ENCODE measurements at regions not wholly inside any gene's neighbourhood (a gene's known extent, or its start where the extent isn't known, plus 50 kb on each side); places are given as distances from the start of the nearest gene placed in this dataset.

GRCh38 chr4:11019451-11020240 lies 335.1 kb upstream of the CLNK start:
- H3K4me1 ChIP-seq (ENCODE audit: insufficient read depth, insufficient read length), result no peaks in the 10 kb centered on the region
- no peak for DNase-seq (ENCODE audit: low read depth, low spot score)
- H3K4me3 ChIP-seq (ENCODE audit: insufficient read length, low read depth), result no peak overlapping the region
- no peaks in the 10 kb centered on the region for H3K36me3 ChIP-seq (ENCODE audit: insufficient read depth, insufficient read length, low read length)
- no peaks in the 10 kb centered on the region for H3K27me3 ChIP-seq (ENCODE audit: insufficient read depth, insufficient read length)
- H3K9ac ChIP-seq (ENCODE audit: insufficient read length, low read depth), result no peak overlapping the region
- no peaks in the 10 kb centered on the region for H3K9me3 ChIP-seq (ENCODE audit: insufficient read depth, low read length)
- no peak for TF ChIP-seq YY1 (IDR thresholded peaks at IDR 0.05; ENCODE audit: insufficient read depth, insufficient read length)
- no peak for TF ChIP-seq SUZ12 (IDR thresholded peaks at IDR 0.05; ENCODE audit: extremely low read depth, insufficient read depth, insufficient read length)
- TF ChIP-seq ZNF274 (IDR thresholded peaks at IDR 0.05; ENCODE audit: low read depth, low read length), result no peak

GRCh38 chr4:11014199-11014598 lies 329.6 kb upstream of the CLNK start:
- no peaks in the 10 kb centered on the region for H3K36me3 ChIP-seq (ENCODE audit: insufficient read depth, insufficient read length, low read length)
- no peaks in the 10 kb centered on the region for H3K9me3 ChIP-seq (ENCODE audit: insufficient read depth, low read length)
- DNase-seq (ENCODE audit: low read depth, low spot score), result no peak
- H3K4me3 ChIP-seq (ENCODE audit: insufficient read length, low read depth), result no peak overlapping the region
- no peaks in the 10 kb centered on the region for H3K27me3 ChIP-seq (ENCODE audit: insufficient read depth, insufficient read length)
- H3K9ac ChIP-seq (ENCODE audit: insufficient read length, low read depth), result no peak overlapping the region
- H3K4me1 ChIP-seq (ENCODE audit: insufficient read depth, insufficient read length), result no peaks in the 10 kb centered on the region
- TF ChIP-seq ZNF274 (IDR thresholded peaks at IDR 0.05; ENCODE audit: low read depth, low read length), result no peak
- no peak for TF ChIP-seq SUZ12 (IDR thresholded peaks at IDR 0.05; ENCODE audit: extremely low read depth, insufficient read depth, insufficient read length)
- no peak for TF ChIP-seq YY1 (IDR thresholded peaks at IDR 0.05; ENCODE audit: insufficient read depth, insufficient read length)

GRCh38 chr4:11013094-11013664 lies 328.6 kb upstream of the CLNK start:
- no peaks in the 10 kb centered on the region for H3K9me3 ChIP-seq (ENCODE audit: insufficient read depth, low read length)
- no peak for DNase-seq (ENCODE audit: low read depth, low spot score)
- H3K4me1 ChIP-seq (ENCODE audit: insufficient read depth, insufficient read length), result no peaks in the 10 kb centered on the region
- no peaks in the 10 kb centered on the region for H3K27me3 ChIP-seq (ENCODE audit: insufficient read depth, insufficient read length)
- no peaks in the 10 kb centered on the region for H3K36me3 ChIP-seq (ENCODE audit: insufficient read depth, insufficient read length, low read length)
- TF ChIP-seq ZNF274 (IDR thresholded peaks at IDR 0.05; ENCODE audit: low read depth, low read length) (no peak), SUZ12 (IDR thresholded peaks at IDR 0.05; ENCODE audit: extremely low read depth, insufficient read depth, insufficient read length) (no peak)
- H3K4me3 ChIP-seq (ENCODE audit: insufficient read length, low read depth), result no peak overlapping the region
- no peak overlapping the region for H3K9ac ChIP-seq (ENCODE audit: insufficient read length, low read depth)

GRCh38 chr4:11011249-11011648 lies 326.7 kb upstream of the CLNK start:
- Histone ChIP-seq H3K4me3 (ENCODE audit: insufficient read length, low read depth) (no peak overlapping the region), H3K27me3 (ENCODE audit: insufficient read depth, insufficient read length) (no peaks in the 10 kb centered on the region), H3K36me3 (ENCODE audit: insufficient read depth, insufficient read length, low read length) (no peaks in the 10 kb centered on the region), H3K9ac (ENCODE audit: insufficient read length, low read depth) (no peak overlapping the region), H3K9me3 (ENCODE audit: insufficient read depth, low read length) (no peaks in the 10 kb centered on the region), H3K4me1 (ENCODE audit: insufficient read depth, insufficient read length) (no peaks in the 10 kb centered on the region)
- TF ChIP-seq SUZ12 (IDR thresholded peaks at IDR 0.05; ENCODE audit: extremely low read depth, insufficient read depth, insufficient read length) (no peak), YY1 (IDR thresholded peaks at IDR 0.05; ENCODE audit: insufficient read depth, insufficient read length) (no peak), ZNF274 (IDR thresholded peaks at IDR 0.05; ENCODE audit: low read depth, low read length) (no peak)
- DNase-seq (ENCODE audit: low read depth, low spot score), result no peak

GRCh38 chr4:11010624-11011023 lies 326.1 kb upstream of the CLNK start:
- no peaks in the 10 kb centered on the region for H3K27me3 ChIP-seq (ENCODE audit: insufficient read depth, insufficient read length)
- H3K9me3 ChIP-seq (ENCODE audit: insufficient read depth, low read length), result no peaks in the 10 kb centered on the region
- TF ChIP-seq ZNF274 (IDR thresholded peaks at IDR 0.05; ENCODE audit: low read depth, low read length) (no peak), YY1 (IDR thresholded peaks at IDR 0.05; ENCODE audit: insufficient read depth, insufficient read length) (no peak), SUZ12 (IDR thresholded peaks at IDR 0.05; ENCODE audit: extremely low read depth, insufficient read depth, insufficient read length) (no peak)
- H3K4me3 ChIP-seq (ENCODE audit: insufficient read length, low read depth), result no peak overlapping the region
- no peak for DNase-seq (ENCODE audit: low read depth, low spot score)
- no peaks in the 10 kb centered on the region for H3K36me3 ChIP-seq (ENCODE audit: insufficient read depth, insufficient read length, low read length)
- no peaks in the 10 kb centered on the region for H3K4me1 ChIP-seq (ENCODE audit: insufficient read depth, insufficient read length)
- no peak overlapping the region for H3K9ac ChIP-seq (ENCODE audit: insufficient read length, low read depth)

GRCh38 chr4:11009281-11009680 lies 324.7 kb upstream of the CLNK start:
- H3K36me3 ChIP-seq (ENCODE audit: insufficient read depth, insufficient read length, low read length), result no peaks in the 10 kb centered on the region
- no peaks in the 10 kb centered on the region for H3K9me3 ChIP-seq (ENCODE audit: insufficient read depth, low read length)
- no peaks in the 10 kb centered on the region for H3K27me3 ChIP-seq (ENCODE audit: insufficient read depth, insufficient read length)
- no peak overlapping the region for H3K4me3 ChIP-seq (ENCODE audit: insufficient read length, low read depth)
- DNase-seq (ENCODE audit: low read depth, low spot score), result no peak
- no peaks in the 10 kb centered on the region for H3K4me1 ChIP-seq (ENCODE audit: insufficient read depth, insufficient read length)
- no peak overlapping the region for H3K9ac ChIP-seq (ENCODE audit: insufficient read length, low read depth)
- TF ChIP-seq SUZ12 (IDR thresholded peaks at IDR 0.05; ENCODE audit: extremely low read depth, insufficient read depth, insufficient read length) (no peak), YY1 (IDR thresholded peaks at IDR 0.05; ENCODE audit: insufficient read depth, insufficient read length) (no peak), ZNF274 (IDR thresholded peaks at IDR 0.05; ENCODE audit: low read depth, low read length) (no peak)

GRCh38 chr4:11005300-11005699 lies 320.7 kb upstream of the CLNK start:
- H3K36me3 ChIP-seq (ENCODE audit: insufficient read depth, insufficient read length, low read length), result no peaks in the 10 kb centered on the region
- DNase-seq (ENCODE audit: low read depth, low spot score), result no peak
- no peaks in the 10 kb centered on the region for H3K4me1 ChIP-seq (ENCODE audit: insufficient read depth, insufficient read length)
- no peak for TF ChIP-seq ZNF274 (IDR thresholded peaks at IDR 0.05; ENCODE audit: low read depth, low read length)
- TF ChIP-seq SUZ12 (IDR thresholded peaks at IDR 0.05; ENCODE audit: extremely low read depth, insufficient read depth, insufficient read length), result no peak
- TF ChIP-seq YY1 (IDR thresholded peaks at IDR 0.05; ENCODE audit: insufficient read depth, insufficient read length), result no peak
- no peaks in the 10 kb centered on the region for H3K27me3 ChIP-seq (ENCODE audit: insufficient read depth, insufficient read length)
- H3K9me3 ChIP-seq (ENCODE audit: insufficient read depth, low read length), result no peaks in the 10 kb centered on the region
- H3K9ac ChIP-seq (ENCODE audit: insufficient read length, low read depth), result no peak overlapping the region
- no peak overlapping the region for H3K4me3 ChIP-seq (ENCODE audit: insufficient read length, low read depth)

Data from NT2/D1 (cell line).